Ascending aorta (tissue), 2 donors: ENCODE measurements at regions not wholly inside any gene's neighbourhood (a gene's known extent, or its start where the extent isn't known, plus 50 kb on each side); places are given as distances from the start of the nearest gene placed in this dataset.

Experiments used
- DNase-seq, 2 donors: peaks; one replicate each; pipeline ENCODE4 v3.0.0-alpha.2; 2019; ENCODE audit warnings: low spot score in 2 of 2
- H3K27ac ChIP-seq, 2 donors: fragments of 200-600 bp; sonication (generic); one replicate each; pipeline ENCODE4 v1.5.1; 2016 to 2017; ENCODE audit warnings: mild to moderate bottlenecking in 1 of 2
- H3K27me3 ChIP-seq: fragments of 200-600 bp; sonication (generic); one replicate; pipeline ENCODE4 v1.5.1; 2017
- H3K36me3 ChIP-seq, 2 donors: fragments of 200-600 bp; sonication (generic); one replicate each; pipeline ENCODE4 v1.5.1; 2016
- H3K4me1 ChIP-seq, 2 donors: fragments of 200-600 bp; sonication (generic); one replicate each; pipeline ENCODE4 v1.5.1; 2016 to 2017; ENCODE audit warnings: mild to moderate bottlenecking in 1 of 2
- H3K4me3 ChIP-seq, 2 donors: fragments of 200-600 bp; sonication (generic); one replicate each; pipeline ENCODE4 v1.5.1; 2016 to 2017; ENCODE audit warnings: mild to moderate bottlenecking in 1 of 2
- H3K9me3 ChIP-seq, 2 donors: fragments of 200-600 bp; sonication (generic); one replicate each; pipeline ENCODE4 v1.5.1; 2016
- intact Hi-C: fragments of 100-400 bp; cut with DNase I; formaldehyde crosslinking; loops from one replicate; pipeline ENCODE4 v1.15.1; 2023
- TF ChIP-seq, protein P1 (sequence below), 3 experiments: fragments of 200-600 bp in 2 of 3; fragments of 450-650 bp in 1 of 3; sonication (generic) in 2 of 3; IDR thresholded peaks; one replicate each; pipeline ENCODE4 v1.5.1; 2016 to 2019; ENCODE audit warnings: antibody characterized with exemption in 3 of 3, mild to moderate bottlenecking in 1 of 3, moderate library complexity in 1 of 3

DNA sequence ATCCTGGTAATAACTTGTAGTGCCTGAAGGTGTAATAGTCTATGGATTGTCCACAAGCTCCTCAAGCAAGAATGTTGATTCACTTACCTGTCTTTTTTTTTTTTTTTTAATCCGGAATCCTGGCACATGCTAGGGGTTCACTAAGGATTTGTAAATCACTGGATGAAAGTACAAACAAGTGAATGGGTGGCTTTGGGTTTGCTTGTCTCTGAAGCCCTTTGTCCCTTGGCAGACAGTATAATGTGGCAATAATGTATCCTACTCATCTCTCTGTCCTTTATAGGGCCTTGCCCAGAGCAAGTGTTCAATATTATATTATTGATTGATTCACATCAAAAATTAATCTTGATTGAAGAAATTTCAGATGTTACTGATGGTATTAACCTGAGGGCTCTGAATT, 334.0 kb upstream of the CPEB2 start:
- H3K36me3 ChIP-seq, result no peaks in the 10 kb centered on the region
- TF ChIP-seq, protein P1, sequence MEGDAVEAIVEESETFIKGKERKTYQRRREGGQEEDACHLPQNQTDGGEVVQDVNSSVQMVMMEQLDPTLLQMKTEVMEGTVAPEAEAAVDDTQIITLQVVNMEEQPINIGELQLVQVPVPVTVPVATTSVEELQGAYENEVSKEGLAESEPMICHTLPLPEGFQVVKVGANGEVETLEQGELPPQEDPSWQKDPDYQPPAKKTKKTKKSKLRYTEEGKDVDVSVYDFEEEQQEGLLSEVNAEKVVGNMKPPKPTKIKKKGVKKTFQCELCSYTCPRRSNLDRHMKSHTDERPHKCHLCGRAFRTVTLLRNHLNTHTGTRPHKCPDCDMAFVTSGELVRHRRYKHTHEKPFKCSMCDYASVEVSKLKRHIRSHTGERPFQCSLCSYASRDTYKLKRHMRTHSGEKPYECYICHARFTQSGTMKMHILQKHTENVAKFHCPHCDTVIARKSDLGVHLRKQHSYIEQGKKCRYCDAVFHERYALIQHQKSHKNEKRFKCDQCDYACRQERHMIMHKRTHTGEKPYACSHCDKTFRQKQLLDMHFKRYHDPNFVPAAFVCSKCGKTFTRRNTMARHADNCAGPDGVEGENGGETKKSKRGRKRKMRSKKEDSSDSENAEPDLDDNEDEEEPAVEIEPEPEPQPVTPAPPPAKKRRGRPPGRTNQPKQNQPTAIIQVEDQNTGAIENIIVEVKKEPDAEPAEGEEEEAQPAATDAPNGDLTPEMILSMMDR (IDR thresholded peaks at IDR 0.05), result no peak
- no peak overlapping the region for H3K27ac ChIP-seq
- no peaks in the 10 kb centered on the region for H3K4me1 ChIP-seq
- intact Hi-C loops, result no loop called here
- no peaks in the 10 kb centered on the region for H3K9me3 ChIP-seq
- no peak overlapping the region for H3K4me3 ChIP-seq
- DNase-seq, result no peak
- H3K27me3 ChIP-seq, result no peaks in the 10 kb centered on the region

DNA sequence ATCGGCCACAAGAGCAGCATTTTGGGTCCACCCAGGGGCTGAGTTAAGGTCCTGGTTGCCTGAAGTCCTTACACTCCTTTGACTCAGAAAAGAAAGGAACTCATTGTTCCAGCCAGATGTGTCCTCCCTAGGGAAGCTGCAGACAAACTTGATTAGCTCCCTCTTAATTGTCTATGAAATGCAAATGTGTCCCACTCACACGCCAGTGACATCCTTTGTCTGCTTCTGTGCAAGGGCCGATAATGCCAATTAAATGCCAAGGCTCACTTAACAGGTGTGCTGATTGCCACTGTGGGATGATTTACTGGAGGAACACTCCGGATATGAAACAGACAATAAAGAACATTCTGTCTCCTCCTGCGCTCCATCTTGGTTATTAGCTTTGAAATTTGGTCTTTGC, 332.9 kb upstream of the CPEB2 start:
- Histone ChIP-seq H3K9me3 (no peaks in the 10 kb centered on the region), H3K4me3 (no peak overlapping the region), H3K27me3 (no peaks in the 10 kb centered on the region), H3K4me1 (no peaks in the 10 kb centered on the region), H3K36me3 (no peaks in the 10 kb centered on the region), H3K27ac (no peak overlapping the region)
- DNase-seq, result no peak
- TF ChIP-seq, protein P1 (IDR thresholded peaks at IDR 0.05), result no peak
- intact Hi-C loops, result no loop called here

DNA sequence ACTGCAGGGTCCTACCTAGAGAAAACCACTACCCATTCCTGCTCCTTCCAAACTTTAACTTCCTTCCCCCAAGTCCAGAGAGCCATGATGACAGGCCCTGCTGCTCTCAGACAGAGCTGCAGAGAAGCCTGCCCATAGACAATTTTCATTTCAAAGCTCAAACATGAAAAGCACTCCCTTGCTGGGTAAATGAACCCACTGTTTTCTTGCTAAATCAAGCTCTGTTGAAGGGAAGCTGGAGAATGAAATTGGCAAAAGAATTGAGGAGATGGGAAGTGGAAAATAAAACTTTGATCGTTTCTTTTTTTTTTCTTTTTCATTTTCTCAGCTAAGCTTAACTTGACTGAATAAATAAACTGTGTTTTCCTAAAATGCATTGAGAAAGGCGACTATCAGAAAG, 331.1 kb upstream of the CPEB2 start:
- intact Hi-C loops, result no loop called here
- H3K27ac ChIP-seq, result no peak overlapping the region
- no peak overlapping the region for H3K4me3 ChIP-seq
- H3K27me3 ChIP-seq, result no peaks in the 10 kb centered on the region
- no peaks in the 10 kb centered on the region for H3K4me1 ChIP-seq
- TF ChIP-seq, protein P1 (IDR thresholded peaks at IDR 0.05), result no peak
- H3K36me3 ChIP-seq, result no peaks in the 10 kb centered on the region
- DNase-seq, result no peak
- H3K9me3 ChIP-seq, result no peaks in the 10 kb centered on the region

DNA sequence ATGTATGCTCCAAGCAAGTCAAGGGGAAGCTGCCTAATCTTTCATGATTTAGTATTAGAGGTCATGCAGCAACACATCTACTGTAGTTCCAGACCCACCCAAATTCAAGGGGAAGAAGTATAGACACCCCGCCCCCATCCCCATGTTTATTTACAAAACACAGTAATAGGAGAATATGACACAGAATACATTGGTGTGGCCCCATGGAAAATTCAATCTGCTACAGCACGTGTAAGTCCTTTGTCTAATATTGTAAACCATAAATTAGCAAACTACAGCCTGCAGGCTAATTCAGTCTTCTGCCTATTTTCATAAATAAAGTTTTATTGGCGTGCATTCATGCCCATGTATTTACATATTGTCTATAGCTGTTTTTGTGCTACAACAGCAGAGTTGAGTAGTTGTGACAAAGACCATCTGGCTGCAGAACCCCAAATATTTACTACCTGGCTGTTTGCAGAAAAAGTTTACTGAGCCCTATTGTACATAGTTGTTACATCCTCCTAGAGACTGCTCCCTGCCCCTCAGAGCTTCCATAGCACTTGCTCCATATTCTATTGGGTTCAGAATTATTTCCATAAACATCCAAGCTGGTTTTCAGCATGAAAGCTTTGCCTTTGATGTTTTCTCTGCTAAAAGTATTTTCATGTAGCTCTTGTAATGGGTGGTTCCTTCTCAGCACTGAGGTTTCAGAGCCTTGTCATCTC, 326.8 kb upstream of the CPEB2 start:
- TF ChIP-seq, protein P1 (IDR thresholded peaks at IDR 0.05), result no peak
- intact Hi-C loops, result no loop called here
- Histone ChIP-seq H3K27ac (no peak overlapping the region), H3K9me3 (no peaks in the 10 kb centered on the region), H3K4me3 (no peak overlapping the region), H3K4me1 (no peaks in the 10 kb centered on the region), H3K27me3 (no peaks in the 10 kb centered on the region), H3K36me3 (no peaks in the 10 kb centered on the region)
- DNase-seq, result no peak

DNA sequence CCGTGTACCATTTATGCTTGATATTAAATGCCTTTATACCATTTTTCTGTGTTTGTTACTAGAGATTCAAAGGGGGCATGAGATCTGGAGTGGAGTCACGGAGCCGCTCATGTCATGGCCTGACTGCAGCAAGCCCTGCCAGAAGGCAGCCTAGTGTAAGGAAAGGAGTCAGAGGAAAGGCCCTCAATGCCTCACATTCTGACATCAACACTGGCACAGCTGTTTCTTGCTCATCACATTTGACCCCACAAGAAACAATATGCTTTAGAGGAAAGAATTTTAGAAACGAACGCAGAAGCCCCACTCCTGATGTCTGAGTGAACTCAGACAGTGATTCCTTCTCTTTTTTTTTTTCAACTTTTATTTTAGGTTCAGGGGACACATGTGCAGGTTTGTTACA, 322.4 kb upstream of the CPEB2 start:
- H3K4me3 ChIP-seq, result no peak overlapping the region
- intact Hi-C loops, result no loop called here
- H3K36me3 ChIP-seq, result no peaks in the 10 kb centered on the region
- no peaks in the 10 kb centered on the region for H3K27me3 ChIP-seq
- H3K4me1 ChIP-seq, result no peaks in the 10 kb centered on the region
- no peak for DNase-seq
- H3K9me3 ChIP-seq, result no peaks in the 10 kb centered on the region
- TF ChIP-seq, protein P1 (IDR thresholded peaks at IDR 0.05), result no peak
- no peak overlapping the region for H3K27ac ChIP-seq

DNA sequence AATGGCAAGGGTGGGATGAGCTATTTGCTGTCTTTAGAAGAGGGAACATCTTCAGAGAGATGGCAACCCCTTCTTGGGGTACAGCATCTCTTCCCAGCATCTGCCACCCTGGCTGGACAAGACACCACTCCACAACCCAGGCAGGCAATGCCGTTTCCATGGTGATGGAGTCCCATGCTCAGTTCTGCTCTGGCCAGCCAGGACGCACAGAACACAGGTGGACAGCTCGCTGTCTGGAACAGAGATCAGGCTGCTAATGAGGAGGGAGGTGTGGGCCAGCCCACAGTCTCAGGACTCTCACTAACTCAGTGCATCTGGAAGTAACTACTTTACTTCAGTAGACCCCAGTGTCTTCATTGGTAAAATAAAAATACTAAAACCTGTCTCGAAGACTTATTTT, 321.0 kb upstream of the CPEB2 start:
- H3K4me1 ChIP-seq, result no peaks in the 10 kb centered on the region
- no peaks in the 10 kb centered on the region for H3K27me3 ChIP-seq
- no peak overlapping the region for H3K27ac ChIP-seq
- intact Hi-C loops, result no loop called here
- no peak for DNase-seq
- H3K4me3 ChIP-seq, result no peak overlapping the region
- no peaks in the 10 kb centered on the region for H3K36me3 ChIP-seq
- no peaks in the 10 kb centered on the region for H3K9me3 ChIP-seq
- TF ChIP-seq, protein P1 (IDR thresholded peaks at IDR 0.05), result no peak
